SK-N-MC (cell line): ENCODE measurements at regions not wholly inside any gene's neighbourhood (a gene's known extent, or its start where the extent isn't known, plus 50 kb on each side); places are given as distances from the start of the nearest gene placed in this dataset.

Source experiments
- DNase-seq: peaks from one replicate; pipeline ENCODE4 v3.0.0-alpha.2; 2011; ENCODE audit warnings: low read depth, low spot score
- H3K27ac ChIP-seq: fragments of 200-600 bp; sonication (generic); 2 replicates; pipeline ENCODE4 v1.5.1; 2016; ENCODE audit warnings: mixed run types
- H3K36me3 ChIP-seq: fragments of 200-600 bp; sonication (generic); 2 replicates; pipeline ENCODE4 v1.6.1; 2017; ENCODE audit warnings: antibody characterized with exemption, low read length, mixed read lengths; ENCODE audit not compliant: insufficient read depth
- H3K4me3 ChIP-seq: fragments of 200-600 bp; sonication (generic); 2 replicates; pipeline ENCODE4 v1.5.1; 2016
- H3K9ac ChIP-seq: fragments of 200-600 bp; sonication (generic); 2 replicates; pipeline ENCODE4 v1.8.0; 2017; ENCODE audit warnings: mixed run types, mixed read lengths; ENCODE audit not compliant: insufficient read length
- H3K9me3 ChIP-seq: fragments of 200-600 bp; sonication (generic); 2 replicates; pipeline ENCODE4 v1.6.1; 2017; ENCODE audit warnings: low read depth, mild to moderate bottlenecking, antibody characterized with exemption, low read length, moderate library complexity, mixed read lengths
- EZH2 ChIP-seq: fragments of 200-600 bp; sonication (generic); IDR thresholded peaks from one replicate; pipeline ENCODE4 v1.6.1; 2017; ENCODE audit warnings: antibody characterized with exemption
- FOXP2 ChIP-seq: optimal IDR thresholded peaks from 2 replicates; pipeline ENCODE3; 2011; ENCODE audit warnings: mild to moderate bottlenecking, moderate library complexity; ENCODE audit not compliant: insufficient read depth; ENCODE audit errors: extremely low read length, control extremely low read depth
- POLR2AphosphoS5 ChIP-seq: IDR thresholded peaks from 2 replicates; pipeline ENCODE4 v1.6.1; 2012; ENCODE audit warnings: mild to moderate bottlenecking, low read depth, low read length, borderline replicate concordance

DNA sequence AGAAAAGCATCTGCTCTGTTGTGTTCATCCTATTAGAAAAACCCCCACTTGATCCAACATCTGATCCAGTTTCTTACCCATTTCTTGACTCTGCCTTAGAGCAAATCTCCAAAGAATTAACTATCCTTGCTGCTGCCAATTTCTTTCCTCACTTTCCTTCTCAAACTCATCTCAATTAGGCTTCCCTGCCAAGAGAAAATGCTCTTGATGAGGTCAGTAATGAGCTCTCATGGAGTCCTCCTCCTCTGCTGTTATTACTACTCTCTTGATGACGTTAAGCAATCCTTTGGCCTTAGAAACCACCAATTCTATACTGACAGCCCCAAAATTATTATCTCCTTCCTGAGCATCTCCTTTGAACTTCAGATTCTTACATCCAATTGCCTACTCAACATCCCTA, 162.0 kb upstream of the FAM13C start:
- no peaks in the 10 kb centered on the region for H3K36me3 ChIP-seq
- DNase-seq, result no peak

GRCh38 chr10:59523851-59524250, 161.5 kb upstream of the FAM13C start:
- no peak for DNase-seq
- TF ChIP-seq FOXP2 (no peak), EZH2 (no peak), POLR2AphosphoS5 (no peak)
- no peaks in the 10 kb centered on the region for H3K36me3 ChIP-seq

More for the DNA sequence above, 162.0 kb upstream of the FAM13C start:
- Histone ChIP-seq H3K27ac (no peak overlapping the region), H3K4me3 (no peak overlapping the region), H3K9me3 (no peaks in the 10 kb centered on the region), H3K9ac (no peak overlapping the region)
- TF ChIP-seq EZH2 (no peak), POLR2AphosphoS5 (no peak), FOXP2 (no peak)

DNA sequence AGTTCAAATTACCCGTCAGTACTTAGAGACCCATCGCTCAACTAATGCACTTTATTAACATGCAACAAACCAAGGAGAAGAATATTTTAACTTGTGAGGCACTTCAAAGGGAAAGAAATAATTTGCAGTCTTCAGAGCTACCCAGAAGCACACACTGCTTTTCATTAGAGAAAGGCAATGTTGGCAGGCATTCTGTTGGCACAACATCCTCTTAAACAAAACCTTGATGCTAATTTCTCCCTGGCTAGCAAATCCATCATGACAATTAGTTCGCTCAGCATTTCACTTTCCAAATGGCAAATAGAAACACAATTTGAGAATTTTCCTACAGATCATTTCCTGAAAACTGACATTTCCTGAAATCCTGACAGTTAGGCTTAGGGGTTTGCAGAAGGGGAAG, 155.6 kb upstream of the FAM13C start:
- Histone ChIP-seq H3K9me3 (no peaks in the 10 kb centered on the region), H3K4me3 (no peak overlapping the region), H3K27ac (no peak overlapping the region), H3K9ac (no peak overlapping the region), H3K36me3 (no peaks in the 10 kb centered on the region)
- TF ChIP-seq POLR2AphosphoS5 (no peak), EZH2 (no peak), FOXP2 (no peak)
- no peak for DNase-seq

More at GRCh38 chr10:59523851-59524250, 161.5 kb upstream of the FAM13C start:
- Histone ChIP-seq H3K4me3 (no peak overlapping the region), H3K9me3 (no peaks in the 10 kb centered on the region), H3K9ac (no peak overlapping the region), H3K27ac (no peak overlapping the region)

GRCh38 chr10:59517341-59517899, 155.1 kb upstream of the FAM13C start:
- Histone ChIP-seq H3K27ac (no peak overlapping the region), H3K9ac (no peak overlapping the region), H3K36me3 (no peaks in the 10 kb centered on the region), H3K9me3 (no peaks in the 10 kb centered on the region), H3K4me3 (no peak overlapping the region)
- no peak for DNase-seq
- TF ChIP-seq EZH2 (no peak), POLR2AphosphoS5 (no peak), FOXP2 (no peak)

DNA sequence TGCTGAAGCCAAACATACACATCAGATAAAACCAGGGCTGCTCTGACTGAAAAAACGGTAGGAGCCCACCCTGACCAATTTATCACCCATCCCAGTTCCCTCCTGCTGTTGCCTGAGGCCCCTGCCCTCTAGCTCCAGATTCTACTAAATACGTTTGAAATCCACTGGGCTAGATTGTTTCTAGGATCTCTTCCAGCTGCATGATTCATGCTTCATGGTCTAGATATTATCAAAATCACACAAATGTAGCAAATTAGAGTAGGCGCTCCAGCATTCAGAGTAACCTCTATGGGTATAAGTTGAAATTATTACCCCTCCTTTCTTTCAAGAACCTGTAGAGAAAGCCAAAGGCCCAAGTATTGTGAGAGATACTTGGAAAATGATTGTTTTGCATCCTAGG, 151.2 kb upstream of the FAM13C start:
- Histone ChIP-seq H3K36me3 (no peaks in the 10 kb centered on the region), H3K9ac (no peak overlapping the region), H3K27ac (no peak overlapping the region), H3K4me3 (no peak overlapping the region), H3K9me3 (no peaks in the 10 kb centered on the region)
- TF ChIP-seq EZH2 (no peak), POLR2AphosphoS5 (no peak), FOXP2 (no peak)
- DNase-seq, result no peak

DNA sequence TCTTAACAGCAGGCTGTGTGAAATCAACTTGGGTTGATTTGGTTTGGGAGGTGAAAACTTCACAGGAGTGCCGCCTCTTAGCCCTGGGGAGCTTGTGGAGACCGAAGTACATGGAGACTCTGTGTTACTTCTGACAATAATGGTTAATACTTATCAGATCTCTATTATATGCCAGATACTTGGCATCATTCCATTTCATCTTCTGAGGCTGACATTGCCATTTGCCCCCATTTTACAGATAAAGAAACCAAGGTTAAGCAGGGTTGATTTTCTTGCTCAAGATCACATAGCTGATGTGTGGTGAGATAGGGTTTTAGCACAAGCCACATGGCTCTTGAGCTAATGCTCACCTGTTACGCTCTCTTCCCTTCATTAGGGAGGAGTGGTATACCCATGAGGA, 150.6 kb upstream of the FAM13C start:
- no peak for DNase-seq
- H3K27ac ChIP-seq, result no peak overlapping the region
- no peaks in the 10 kb centered on the region for H3K9me3 ChIP-seq
- no peak for TF ChIP-seq EZH2
- TF ChIP-seq FOXP2, result no peak
- no peak for TF ChIP-seq POLR2AphosphoS5
- H3K36me3 ChIP-seq, result no peaks in the 10 kb centered on the region
- H3K4me3 ChIP-seq, result no peak overlapping the region
- no peak overlapping the region for H3K9ac ChIP-seq

GRCh38 chr10:59508956-59509355, 146.6 kb upstream of the FAM13C start:
- Histone ChIP-seq H3K27ac (no peak overlapping the region), H3K4me3 (no peak overlapping the region), H3K9me3 (no peaks in the 10 kb centered on the region), H3K9ac (no peak overlapping the region), H3K36me3 (no peaks in the 10 kb centered on the region)
- TF ChIP-seq POLR2AphosphoS5 (no peak), FOXP2 (no peak), EZH2 (no peak)
- DNase-seq, result no peak

DNA sequence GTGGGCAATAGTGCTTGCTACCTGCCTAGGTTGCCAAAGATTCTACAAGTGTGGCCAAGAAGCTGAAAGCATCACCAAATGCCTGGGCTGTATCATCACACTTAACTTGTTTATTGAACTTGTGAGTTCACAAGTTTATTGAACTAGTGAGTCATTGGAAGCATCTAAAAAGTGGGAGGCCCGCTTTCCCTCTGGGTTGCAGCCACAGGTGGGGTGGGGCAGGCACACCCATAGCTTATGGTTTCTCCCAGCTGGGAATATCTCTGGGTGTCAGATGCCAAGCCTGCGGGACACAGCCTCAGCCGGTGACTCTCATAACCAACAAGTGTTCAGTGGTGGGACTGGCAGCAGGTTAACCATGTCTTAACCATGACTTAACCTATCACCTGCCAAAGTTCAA, 145.9 kb upstream of the FAM13C start:
- Histone ChIP-seq H3K36me3 (no peaks in the 10 kb centered on the region), H3K27ac (no peak overlapping the region), H3K9me3 (no peaks in the 10 kb centered on the region), H3K9ac (no peak overlapping the region), H3K4me3 (no peak overlapping the region)
- DNase-seq, result no peak
- TF ChIP-seq EZH2 (no peak), POLR2AphosphoS5 (no peak), FOXP2 (no peak)

DNA sequence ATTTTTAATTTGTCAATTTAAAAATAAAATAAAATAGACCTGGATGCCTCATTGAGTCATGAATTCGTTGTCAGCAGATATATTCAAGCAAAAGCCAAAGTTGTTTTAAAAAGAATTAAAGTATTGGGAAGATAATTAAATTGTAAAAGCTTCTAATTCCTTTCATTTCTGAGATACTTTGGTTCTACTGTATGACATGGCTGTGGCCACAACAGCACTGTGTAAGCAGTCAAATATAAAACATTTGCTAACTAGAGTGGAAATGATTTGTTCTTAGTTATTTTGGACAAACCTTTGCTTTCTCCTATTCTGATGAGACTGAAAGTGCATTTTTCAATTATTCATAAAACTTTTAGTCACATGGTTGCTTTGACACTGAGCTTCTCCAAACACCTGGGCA, 143.6 kb upstream of the FAM13C start:
- no peak overlapping the region for H3K9ac ChIP-seq

DNA sequence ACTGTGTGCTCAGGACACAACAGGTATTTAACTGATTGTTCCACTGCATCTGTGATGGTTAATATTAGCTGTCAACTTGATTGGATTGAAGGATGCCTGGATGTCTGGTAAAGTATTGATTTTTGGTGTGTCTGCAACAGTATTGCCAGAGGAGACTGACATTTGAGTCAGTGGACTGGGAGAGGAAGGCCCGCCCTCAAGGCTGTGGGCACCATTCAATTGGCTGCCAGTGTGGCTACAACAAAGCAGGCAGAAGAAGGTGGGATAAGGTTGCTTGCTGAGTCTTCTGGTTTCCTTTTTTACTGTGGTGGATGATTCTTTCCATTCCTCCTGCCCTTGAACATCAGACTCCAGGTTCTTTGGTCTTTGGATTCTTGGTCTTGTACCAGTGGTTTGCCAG, 137.1 kb upstream of the FAM13C start:
- H3K9me3 ChIP-seq, result no peaks in the 10 kb centered on the region
- H3K27ac ChIP-seq, result no peak overlapping the region
- H3K36me3 ChIP-seq, result no peaks in the 10 kb centered on the region
- no peak for TF ChIP-seq FOXP2
- TF ChIP-seq EZH2, result no peak
- TF ChIP-seq POLR2AphosphoS5, result no peak
- no peak overlapping the region for H3K4me3 ChIP-seq
- no peak overlapping the region for H3K9ac ChIP-seq
- DNase-seq, result no peak

More for the DNA sequence above, 143.6 kb upstream of the FAM13C start:
- no peak for DNase-seq
- H3K9me3 ChIP-seq, result no peaks in the 10 kb centered on the region
- no peak overlapping the region for H3K4me3 ChIP-seq
- TF ChIP-seq FOXP2 (no peak), EZH2 (no peak), POLR2AphosphoS5 (no peak)
- H3K36me3 ChIP-seq, result no peaks in the 10 kb centered on the region
- no peak overlapping the region for H3K27ac ChIP-seq
